ENCODE measurements at regions not wholly inside any gene's neighbourhood (a gene's known extent, or its start where the extent isn't known, plus 50 kb on each side); places are given as distances from the start of the nearest gene placed in this dataset.

DNA sequence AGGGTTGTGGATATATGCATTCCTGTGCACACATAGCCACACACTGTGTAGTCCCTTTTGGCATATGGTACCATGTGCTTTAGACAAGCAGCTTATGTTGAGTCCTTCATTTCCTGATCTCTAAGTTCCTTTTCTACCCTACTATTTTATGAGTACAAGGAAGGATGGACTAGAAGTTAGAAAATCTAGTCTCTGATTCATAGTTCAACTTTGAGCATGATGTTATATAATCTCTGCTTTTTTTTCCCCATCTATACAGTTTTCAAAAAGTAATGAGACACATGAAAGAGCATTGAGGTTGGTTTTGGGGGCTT is 123.6 kb downstream of the PLEKHG1 start:
- Histone ChIP-seq H3K79me2 (ENCODE audit: control insufficient read depth in 1 of 2, insufficient read depth in 2 of 2, low read length in 2 of 2) (no peaks in the 10 kb centered on the region), H3K23ac (ENCODE audit: insufficient read length) (no peak overlapping the region), H2BK15ac (ENCODE audit: low read length) (no peak overlapping the region), H2AFZ (ENCODE audit: low read length) (no peak overlapping the region), H3K9ac (replicated peaks in 1 of 4; ENCODE audit: extremely low read depth in 1 of 4, low read depth in 3 of 4, low read length in 3 of 4) (no peak overlapping the region), H3K14ac (ENCODE audit: insufficient read length) (no peak overlapping the region), H2BK12ac (ENCODE audit: low read depth, low read length) (no peak overlapping the region), H2AK5ac (ENCODE audit: low read depth, low read length) (no peak overlapping the region), H3K9me3 (ENCODE audit: insufficient read depth in 2 of 2, low read depth in 1 of 2, low read length in 1 of 2) (no peaks in the 10 kb centered on the region), H3K79me1 (ENCODE audit: low read depth, low read length) (no peaks in the 10 kb centered on the region), H3K56ac (replicated peaks; ENCODE audit: insufficient read length, low read depth, low read length) (no peak overlapping the region), H3K27ac (ENCODE audit: low read depth, low read length) (no peak overlapping the region), H4K20me1 (replicated peaks in 1 of 2; ENCODE audit: control insufficient read depth in 1 of 2, insufficient read depth in 2 of 2, low read length in 2 of 2) (no peaks in the 10 kb centered on the region), H3K23me2 (ENCODE audit: low read depth, low read length) (no peaks in the 10 kb centered on the region), H4K5ac (ENCODE audit: insufficient read length, low read depth, low read length) (no peak overlapping the region), H3K4ac (replicated peaks; ENCODE audit: insufficient read length, low read depth, low read length) (no peak overlapping the region), H3K18ac (ENCODE audit: extremely low read depth, low read length) (no peak overlapping the region), H3K36me3 (ENCODE audit: control insufficient read depth in 2 of 4, insufficient read depth in 4 of 4, low read length in 3 of 4) (no peaks in the 10 kb centered on the region), H3K27me3 (replicated peaks in 1 of 4; ENCODE audit: control insufficient read depth in 3 of 4, extremely low read depth in 1 of 4, insufficient read depth in 3 of 4, low read length in 3 of 4) (no peaks in the 10 kb centered on the region), H3K4me2 (ENCODE audit: insufficient read depth in 1 of 2, low read depth in 2 of 2, low read length in 2 of 2) (no peak overlapping the region), H4K91ac (replicated peaks; ENCODE audit: insufficient read length, low read length) (no peak overlapping the region), H2BK120ac (replicated peaks; ENCODE audit: low read depth, low read length) (no peak overlapping the region), H2BK5ac (ENCODE audit: low read depth, low read length) (no peak overlapping the region), H4K8ac (ENCODE audit: extremely low read depth, insufficient read depth, low read length) (no peak overlapping the region), H2BK20ac (ENCODE audit: low read length) (no peak overlapping the region), H3K4me3 (ENCODE audit: extremely low read depth in 1 of 4, insufficient read depth in 2 of 4, low read depth in 3 of 4, low read length in 4 of 4) (no peak overlapping the region), H3K4me1 (replicated peaks in 1 of 4; ENCODE audit: control insufficient read depth in 3 of 4, insufficient read depth in 4 of 4, low read length in 3 of 4) (peaks cover 2 to 11% (median 9%) of the 10 kb centered on the region in 4 experiments; a peak in 5 of 7 replicates)
- POLR2A ChIA-PET (ENCODE audit: partially characterized antibody) = no interaction called here
- no peak for DNase-seq (ENCODE audit: low read depth in 1 of 2, low spot score in 2 of 2)
- no peak for TF ChIP-seq TBP (IDR thresholded peaks at IDR 0.05; ENCODE audit: low read depth, low read length)
- TF ChIP-seq KDM5A (IDR thresholded peaks at IDR 0.05; ENCODE audit: low read length) = no peak
- TF ChIP-seq SP2 (IDR thresholded peaks at IDR 0.05; ENCODE audit: low read length) = no peak
- no peak for TF ChIP-seq SIN3A (conservative IDR thresholded peaks at IDR 0.05 in 1 of 2, IDR thresholded peaks at IDR 0.05 in 1 of 2; ENCODE audit: low read depth in 1 of 2, low read length in 2 of 2)
- no peak for TF ChIP-seq TAF7 (optimal IDR thresholded peaks at IDR 0.05; ENCODE audit: borderline replicate concordance, low read depth, low read length)
- no peak for TF ChIP-seq CEBPB (IDR thresholded peaks at IDR 0.05; ENCODE audit: low read depth, low read length)
- TF ChIP-seq SP4 (IDR thresholded peaks at IDR 0.05; ENCODE audit: low read length) = no peak
- no peak for TF ChIP-seq SRF (IDR thresholded peaks at IDR 0.05; ENCODE audit: low read depth, low read length)
- TF ChIP-seq SAP30 (IDR thresholded peaks at IDR 0.05; ENCODE audit: insufficient read depth, insufficient replicate concordance, low read length) = no peak
- TF ChIP-seq, protein P1, sequence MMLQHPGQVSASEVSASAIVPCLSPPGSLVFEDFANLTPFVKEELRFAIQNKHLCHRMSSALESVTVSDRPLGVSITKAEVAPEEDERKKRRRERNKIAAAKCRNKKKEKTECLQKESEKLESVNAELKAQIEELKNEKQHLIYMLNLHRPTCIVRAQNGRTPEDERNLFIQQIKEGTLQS (IDR thresholded peaks at IDR 0.05; ENCODE audit: insufficient read depth, low read depth, low read length) = no peak
- TF ChIP-seq PHF8 (conservative IDR thresholded peaks at IDR 0.05; ENCODE audit: low read depth, low read length) = no peak
- TF ChIP-seq, protein P2, sequence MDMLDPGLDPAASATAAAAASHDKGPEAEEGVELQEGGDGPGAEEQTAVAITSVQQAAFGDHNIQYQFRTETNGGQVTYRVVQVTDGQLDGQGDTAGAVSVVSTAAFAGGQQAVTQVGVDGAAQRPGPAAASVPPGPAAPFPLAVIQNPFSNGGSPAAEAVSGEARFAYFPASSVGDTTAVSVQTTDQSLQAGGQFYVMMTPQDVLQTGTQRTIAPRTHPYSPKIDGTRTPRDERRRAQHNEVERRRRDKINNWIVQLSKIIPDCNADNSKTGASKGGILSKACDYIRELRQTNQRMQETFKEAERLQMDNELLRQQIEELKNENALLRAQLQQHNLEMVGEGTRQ (IDR thresholded peaks at IDR 0.05; ENCODE audit: low read length) = no peak
- no peak for TF ChIP-seq RFX5 (IDR thresholded peaks at IDR 0.05; ENCODE audit: borderline replicate concordance, low read depth, low read length)
- no peak for TF ChIP-seq SP1 (IDR thresholded peaks at IDR 0.05; ENCODE audit: low read depth, low read length)
- CTCF ChIA-PET (ENCODE audit: partially characterized antibody) = interaction anchor here (1.3 to 1.9 kb wide), 5 partner anchors 10 to 305 kb away, joined by 4 to 8 read pairs (median 4); no protein-coding TSS in a partner anchor
- no peak for FAIRE-seq

Measured in H1 (cell line).